Mucosa of stomach (tissue), 1 donor: ENCODE measurements at regions not wholly inside any gene's neighbourhood (a gene's known extent, or its start where the extent isn't known, plus 50 kb on each side); places are given as distances from the start of the nearest gene placed in this dataset.

Experiments used
- H3K27me3 ChIP-seq: one replicate; pipeline ENCODE4 v1.7.0; 2013; ENCODE audit warnings: mild to moderate bottlenecking, low read length; ENCODE audit not compliant: control insufficient read depth, insufficient read depth
- H3K36me3 ChIP-seq: one replicate; pipeline ENCODE4 v1.7.0; 2013; ENCODE audit warnings: low read length; ENCODE audit not compliant: control insufficient read depth, insufficient read depth
- H3K4me1 ChIP-seq: one replicate; pipeline ENCODE4 v1.7.0; 2013; ENCODE audit warnings: mild to moderate bottlenecking, low read length; ENCODE audit not compliant: control insufficient read depth, insufficient read depth
- H3K4me3 ChIP-seq: one replicate; pipeline ENCODE4 v1.7.0; 2013; ENCODE audit warnings: low read length
- H3K9ac ChIP-seq: one replicate; pipeline ENCODE4 v1.7.0; 2013; ENCODE audit warnings: mild to moderate bottlenecking, low read length, moderate library complexity
- H3K9me3 ChIP-seq: one replicate; pipeline ENCODE4 v1.7.0; 2013; ENCODE audit warnings: mild to moderate bottlenecking, low read length, moderate library complexity; ENCODE audit not compliant: control insufficient read depth
- donor health status: Pancreatic carcinoma.

DNA sequence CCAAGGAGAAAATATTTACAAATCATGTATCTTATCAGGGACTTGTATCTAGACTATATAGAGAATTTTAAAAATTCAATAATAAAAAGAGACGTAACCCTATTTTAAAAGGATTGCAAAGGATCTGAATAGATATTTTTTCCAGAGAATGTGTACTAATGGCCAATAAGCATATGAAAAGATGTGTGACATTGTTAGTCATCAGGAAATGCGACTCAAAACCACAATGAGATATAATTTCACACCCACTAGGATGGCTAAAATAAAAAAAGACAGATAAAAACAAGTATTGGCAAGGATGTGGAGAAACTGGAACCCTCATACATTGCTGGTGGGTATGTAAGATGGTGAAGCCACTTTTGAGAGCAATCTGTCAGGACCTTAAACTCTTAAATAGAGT lies 141.9 kb upstream of the BMP4 start:
- Histone ChIP-seq H3K9ac (no peak overlapping the region), H3K36me3 (no peaks in the 10 kb centered on the region), H3K4me3 (no peak overlapping the region), H3K9me3 (no peaks in the 10 kb centered on the region), H3K4me1 (no peaks in the 10 kb centered on the region), H3K27me3 (no peaks in the 10 kb centered on the region)

DNA sequence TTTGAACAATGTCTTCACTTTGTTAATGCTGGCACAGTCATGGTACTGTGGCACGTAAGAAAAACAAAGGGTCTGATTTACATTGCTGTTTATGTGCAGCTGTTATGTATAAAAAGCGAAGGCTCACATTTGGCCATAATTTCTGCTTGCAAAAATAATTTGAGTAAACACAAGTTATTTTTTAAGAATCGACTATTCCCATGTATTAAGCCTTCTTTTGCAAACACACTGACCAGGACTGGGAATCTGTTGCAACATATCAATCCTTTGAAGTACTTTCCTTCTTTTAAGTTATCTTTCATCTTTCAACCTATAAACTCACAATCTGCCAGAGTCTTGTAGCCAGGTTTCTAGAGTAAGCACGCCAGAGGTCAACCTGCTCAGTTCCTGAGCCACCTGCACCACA lies 145.4 kb upstream of the BMP4 start:
- Histone ChIP-seq H3K4me1 (peaks cover 18% of the 10 kb centered on the region), H3K36me3 (no peaks in the 10 kb centered on the region), H3K27me3 (no peaks in the 10 kb centered on the region), H3K9ac (no peak overlapping the region), H3K4me3 (no peak overlapping the region), H3K9me3 (no peaks in the 10 kb centered on the region)

DNA sequence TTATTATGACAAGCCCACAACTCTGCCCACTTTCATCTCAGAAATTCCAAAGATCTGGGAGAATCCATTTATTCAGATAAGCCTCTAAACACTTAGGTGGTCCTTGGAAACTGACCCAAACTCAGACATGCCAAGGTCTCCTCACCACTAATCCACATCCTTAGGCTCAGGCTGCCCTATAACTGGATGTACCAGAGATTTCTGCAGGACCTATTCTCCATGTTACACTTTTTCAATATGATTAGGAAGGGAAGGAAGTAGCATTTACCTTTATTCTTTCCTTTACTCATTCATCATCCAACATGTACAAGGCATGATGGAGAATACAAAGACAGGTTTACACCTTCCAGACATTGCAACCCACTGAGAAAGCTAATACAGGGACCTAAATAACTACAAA lies 145.9 kb upstream of the BMP4 start:
- H3K27me3 ChIP-seq: no peaks in the 10 kb centered on the region
- H3K36me3 ChIP-seq: no peaks in the 10 kb centered on the region
- no peak overlapping the region for H3K9ac ChIP-seq
- no peaks in the 10 kb centered on the region for H3K9me3 ChIP-seq
- H3K4me1 ChIP-seq: peaks cover 21% of the 10 kb centered on the region
- H3K4me3 ChIP-seq: no peak overlapping the region

DNA sequence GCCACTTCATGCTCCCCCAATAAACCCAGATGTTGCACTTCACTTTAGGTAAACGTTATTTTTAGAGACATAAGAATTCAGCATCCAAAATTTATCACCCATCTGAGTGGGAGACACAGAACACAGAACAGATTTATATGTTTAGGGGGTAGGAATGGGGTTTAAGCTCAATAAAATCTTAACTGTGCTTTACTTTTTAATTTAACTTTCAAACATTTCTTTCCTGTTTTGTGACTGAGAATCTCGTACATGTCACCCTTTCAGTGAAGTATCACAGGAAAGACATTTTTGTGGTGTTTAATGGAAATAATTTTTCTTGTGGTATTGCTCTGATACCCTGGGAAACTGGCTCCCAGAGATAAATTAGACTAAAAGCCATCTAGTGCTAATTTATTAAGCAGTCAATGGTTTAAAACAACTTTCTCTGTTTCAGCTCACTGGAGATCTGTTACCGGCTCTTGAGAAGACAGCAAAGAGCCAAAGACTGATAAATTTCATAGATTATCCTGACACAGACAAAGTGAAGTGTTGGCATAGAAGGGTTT lies 148.0 kb upstream of the BMP4 start:
- no peaks in the 10 kb centered on the region for H3K27me3 ChIP-seq
- H3K9me3 ChIP-seq: no peaks in the 10 kb centered on the region
- H3K4me1 ChIP-seq: peaks cover 33% of the 10 kb centered on the region
- no peak overlapping the region for H3K4me3 ChIP-seq
- H3K36me3 ChIP-seq: no peaks in the 10 kb centered on the region
- no peak overlapping the region for H3K9ac ChIP-seq

DNA sequence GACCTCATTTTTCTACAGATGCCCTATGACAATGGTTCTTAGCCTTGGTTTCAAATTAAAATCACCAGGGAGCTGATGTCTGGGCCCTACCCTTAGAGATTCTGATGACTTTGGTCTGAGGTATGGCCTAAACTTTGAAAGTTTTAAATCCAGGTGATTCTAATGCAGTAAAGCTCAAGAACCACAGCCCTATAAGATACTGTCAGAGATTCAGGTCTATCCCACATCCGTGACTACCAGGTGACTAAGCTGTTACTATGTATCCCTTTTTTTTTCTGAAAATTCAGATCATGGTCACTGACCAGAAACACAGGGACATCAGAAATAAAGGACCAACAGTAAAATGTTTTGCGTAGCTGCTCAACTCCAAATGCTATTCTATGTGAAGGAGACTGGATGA lies 148.8 kb upstream of the BMP4 start:
- H3K9ac ChIP-seq: no peak overlapping the region
- H3K4me3 ChIP-seq: no peak overlapping the region
- H3K4me1 ChIP-seq: peaks cover 33% of the 10 kb centered on the region
- no peaks in the 10 kb centered on the region for H3K27me3 ChIP-seq
- H3K9me3 ChIP-seq: no peaks in the 10 kb centered on the region
- no peaks in the 10 kb centered on the region for H3K36me3 ChIP-seq

DNA sequence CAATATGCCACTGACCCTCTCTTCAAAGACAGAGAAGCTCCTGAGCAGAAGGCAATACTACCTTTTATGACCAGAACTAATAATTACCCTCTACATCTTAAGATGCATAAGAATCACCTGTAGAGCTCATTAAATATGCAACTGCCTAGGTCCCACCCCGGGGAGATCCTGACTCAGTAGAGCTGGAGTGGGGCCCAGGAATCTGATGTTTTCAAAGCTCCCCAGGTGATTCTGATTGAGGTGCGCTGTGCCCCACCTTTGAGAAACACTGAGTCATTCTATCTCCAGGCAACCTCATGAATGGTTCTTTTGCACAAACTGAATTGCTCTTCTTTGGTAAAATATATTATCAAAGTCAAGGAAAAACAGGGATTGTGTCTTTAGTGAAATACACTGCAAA lies 149.3 kb upstream of the BMP4 start:
- Histone ChIP-seq H3K9ac (no peak overlapping the region), H3K9me3 (no peaks in the 10 kb centered on the region), H3K36me3 (no peaks in the 10 kb centered on the region), H3K4me1 (peaks cover 33% of the 10 kb centered on the region), H3K4me3 (no peak overlapping the region), H3K27me3 (no peaks in the 10 kb centered on the region)

DNA sequence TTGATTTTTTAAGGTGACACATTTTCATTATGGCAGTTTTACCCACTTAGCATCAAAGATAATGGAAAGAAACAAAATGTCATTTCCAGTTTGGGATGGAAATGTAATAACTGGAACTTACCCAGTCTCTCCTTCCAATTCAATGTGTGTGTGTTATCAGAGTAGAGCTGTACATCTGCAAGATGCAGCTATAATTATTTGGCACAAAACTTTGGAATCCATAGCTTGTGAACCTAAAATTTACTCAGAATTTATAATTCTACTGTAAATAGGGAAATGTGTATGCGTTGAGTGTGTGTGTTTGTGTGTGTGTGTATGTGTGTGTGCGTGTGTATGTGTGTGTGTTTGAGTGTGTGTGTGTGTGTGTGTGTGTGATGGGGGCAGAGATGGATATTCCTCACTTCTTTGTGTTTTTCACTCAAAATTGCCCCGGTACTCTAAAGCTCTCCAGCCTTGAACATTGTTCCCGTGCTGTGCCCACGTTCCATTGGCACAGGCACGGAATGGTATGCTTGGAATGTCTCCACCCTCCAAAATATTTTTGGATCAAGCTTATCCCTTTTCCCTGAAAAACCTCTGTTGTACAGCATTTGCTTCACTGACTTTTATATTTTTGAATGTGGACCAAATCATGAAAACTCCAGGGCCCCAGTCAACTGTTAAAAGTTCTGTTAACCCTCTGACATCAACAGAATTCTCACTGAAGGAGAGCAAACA lies 150.2 kb upstream of the BMP4 start:
- Histone ChIP-seq H3K4me1 (peaks cover 33% of the 10 kb centered on the region), H3K27me3 (no peaks in the 10 kb centered on the region), H3K9ac (no peak overlapping the region), H3K9me3 (no peaks in the 10 kb centered on the region), H3K4me3 (no peak overlapping the region), H3K36me3 (no peaks in the 10 kb centered on the region)

DNA sequence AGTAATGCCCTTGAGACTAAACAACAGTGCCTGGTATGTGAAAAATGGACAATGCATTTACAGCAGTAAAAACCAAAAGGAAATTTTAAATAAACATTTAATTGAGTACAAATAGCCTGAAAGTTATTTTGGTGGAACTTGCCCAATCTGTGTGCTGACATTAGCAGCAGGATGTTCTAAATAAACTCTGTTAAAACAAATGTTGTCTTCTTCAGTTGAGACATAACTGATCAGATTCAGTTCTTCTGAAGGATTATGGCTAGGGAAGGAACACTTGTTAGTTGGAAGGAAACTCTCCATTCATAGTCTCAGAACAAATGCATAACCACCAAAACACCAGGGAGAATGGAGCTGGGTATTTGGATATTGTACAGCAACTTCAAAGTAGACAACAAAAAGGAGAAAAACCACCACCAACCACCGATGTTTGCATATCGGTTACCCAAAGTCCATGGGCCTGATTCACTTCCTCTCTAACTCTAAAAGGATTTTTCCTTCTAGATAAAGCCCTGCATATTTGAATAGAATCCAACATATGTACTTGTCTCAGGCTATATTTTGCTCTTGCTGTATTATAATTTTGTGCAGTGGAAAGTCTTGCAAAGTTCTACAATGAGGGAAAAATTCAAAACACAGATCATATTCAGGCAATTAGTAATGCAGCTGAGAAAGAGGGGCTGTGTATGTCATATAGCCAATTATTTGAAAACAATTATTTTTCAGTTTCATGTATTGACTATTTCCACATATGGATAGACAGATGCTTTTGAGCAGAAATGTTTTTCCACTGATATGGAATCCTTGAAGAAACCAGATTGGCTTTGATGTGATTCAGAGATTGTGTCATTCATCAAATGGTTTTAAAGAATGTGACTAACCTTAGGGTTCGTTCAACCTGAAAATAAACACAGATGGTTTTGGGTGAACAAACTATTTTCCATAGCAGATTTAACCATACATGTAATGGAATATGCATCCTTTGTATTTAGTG lies 152.2 kb upstream of the BMP4 start:
- no peak overlapping the region for H3K9ac ChIP-seq
- no peak overlapping the region for H3K4me3 ChIP-seq
- no peaks in the 10 kb centered on the region for H3K36me3 ChIP-seq
- H3K27me3 ChIP-seq: no peaks in the 10 kb centered on the region
- no peaks in the 10 kb centered on the region for H3K9me3 ChIP-seq
- peaks cover 33% of the 10 kb centered on the region for H3K4me1 ChIP-seq

DNA sequence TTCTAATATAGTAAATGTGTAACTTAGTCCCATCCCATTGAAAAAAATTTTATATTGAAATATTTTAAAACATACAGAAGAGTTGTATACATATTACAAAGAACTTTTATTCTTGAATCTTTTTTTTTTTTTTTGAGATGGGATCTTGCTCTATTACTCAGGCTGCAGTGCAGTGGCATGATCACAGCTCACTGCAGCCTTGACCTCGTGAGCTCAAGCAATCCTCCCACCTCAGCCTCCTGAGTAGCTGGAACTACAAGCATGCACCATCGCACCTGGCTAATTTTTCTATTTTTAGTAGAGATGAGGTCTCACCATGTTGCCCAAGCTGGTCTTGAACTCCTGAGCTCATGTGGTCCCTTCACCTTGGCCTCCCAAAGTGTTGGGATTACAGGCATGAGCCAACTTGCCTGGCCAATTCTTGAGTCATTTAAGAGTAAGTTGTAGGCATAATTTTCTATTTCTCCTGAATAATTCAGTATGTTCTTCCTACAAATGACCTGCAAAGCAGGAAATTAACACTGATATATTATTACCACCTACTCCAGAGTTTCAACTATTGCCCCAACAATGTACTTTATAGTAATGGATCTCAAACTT lies 153.0 kb upstream of the BMP4 start:
- Histone ChIP-seq H3K4me1 (peaks cover 33% of the 10 kb centered on the region), H3K4me3 (no peak overlapping the region), H3K27me3 (no peaks in the 10 kb centered on the region), H3K9ac (no peak overlapping the region), H3K9me3 (no peaks in the 10 kb centered on the region), H3K36me3 (no peaks in the 10 kb centered on the region)

DNA sequence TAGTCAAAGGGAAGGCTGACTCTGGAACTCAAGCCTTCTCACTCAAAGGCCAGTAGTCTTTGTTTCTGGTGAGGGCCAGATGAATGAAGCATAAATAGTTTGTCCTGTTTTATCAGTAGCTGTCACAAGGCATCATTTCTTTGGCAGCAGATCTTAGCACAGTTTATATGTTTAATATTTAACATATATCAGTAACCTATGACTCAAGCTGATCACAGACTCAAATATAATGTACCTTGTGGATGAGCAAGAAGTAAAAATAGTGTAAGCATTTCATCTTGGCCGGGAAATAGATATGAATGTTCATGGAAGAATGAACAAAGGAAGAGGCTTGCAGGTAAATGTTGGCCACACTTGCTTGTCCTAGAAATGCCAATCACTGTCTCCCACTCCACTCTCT lies 158.3 kb upstream of the BMP4 start:
- Histone ChIP-seq H3K9me3 (no peaks in the 10 kb centered on the region), H3K36me3 (no peaks in the 10 kb centered on the region), H3K27me3 (no peaks in the 10 kb centered on the region), H3K4me3 (no peak overlapping the region), H3K4me1 (peaks cover 8% of the 10 kb centered on the region), H3K9ac (no peak overlapping the region)

DNA sequence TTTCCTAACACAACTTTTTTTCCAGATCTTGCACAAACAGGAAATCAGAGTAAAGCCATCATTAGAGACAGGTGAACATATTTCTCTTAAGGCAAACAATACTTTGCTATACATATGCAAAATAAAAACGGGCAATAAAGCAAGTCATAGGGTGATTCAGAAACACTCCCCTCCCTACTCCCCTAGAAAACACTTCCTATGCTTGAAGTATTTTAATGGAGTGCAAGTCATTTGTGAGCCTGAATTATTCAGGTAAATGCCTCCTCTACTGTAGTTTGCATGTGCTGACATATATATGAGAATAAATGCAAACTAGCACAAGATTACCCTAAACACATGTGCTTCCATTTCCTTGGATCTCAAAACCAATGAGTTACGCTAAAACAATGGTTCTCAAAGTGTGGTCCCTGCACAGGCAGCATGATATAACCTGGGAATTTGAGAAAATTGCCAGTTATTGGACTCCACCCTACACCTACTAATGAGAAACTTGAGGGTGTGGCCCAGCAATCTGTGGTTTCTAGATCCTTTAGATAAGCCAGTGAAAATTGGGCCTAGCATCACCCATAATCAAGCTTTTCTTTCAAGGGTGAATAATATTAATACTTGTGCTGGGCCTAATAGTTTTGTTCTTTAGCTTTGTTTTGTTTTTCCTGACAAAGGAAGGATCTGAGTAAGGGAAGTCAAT lies 159.7 kb upstream of the BMP4 start:
- Histone ChIP-seq H3K4me1 (peaks cover 8% of the 10 kb centered on the region), H3K4me3 (no peak overlapping the region), H3K27me3 (no peaks in the 10 kb centered on the region), H3K36me3 (no peaks in the 10 kb centered on the region), H3K9me3 (no peaks in the 10 kb centered on the region), H3K9ac (no peak overlapping the region)
